ENCODE measurements at regions not wholly inside any gene's neighbourhood (a gene's known extent, or its start where the extent isn't known, plus 50 kb on each side); places are given as distances from the start of the nearest gene placed in this dataset.

- TF ChIP-seq KDM5A (IDR thresholded peaks at IDR 0.05; ENCODE audit: low read length) = no peak
- TF ChIP-seq SRF (IDR thresholded peaks at IDR 0.05; ENCODE audit: low read depth, low read length) = no peak
- no peak for TF ChIP-seq EP300 (IDR thresholded peaks at IDR 0.05; ENCODE audit: borderline replicate concordance in 1 of 2, low read depth in 2 of 2, low read length in 2 of 2)
- no peak for TF ChIP-seq HDAC6 (IDR thresholded peaks at IDR 0.05; ENCODE audit: low read depth, low read length)
- TF ChIP-seq KDM4A (IDR thresholded peaks at IDR 0.05; ENCODE audit: low read depth, low read length, severe bottlenecking) = no peak
- TF ChIP-seq YY1 (IDR thresholded peaks at IDR 0.05; ENCODE audit: low read depth, low read length) = no peak
Measured at GRCh38 chr6:12230523-12230922, 59.6 kb upstream of the EDN1 start (continued).
